WTC11 (cell line): ENCODE measurements at regions not wholly inside any gene's neighbourhood (a gene's known extent, or its start where the extent isn't known, plus 50 kb on each side); places are given as distances from the start of the nearest gene placed in this dataset.

Experiments
- ATAC-seq: fragments of 200-7000 bp; cut with Tn5 transposase; 2 replicates; pipeline ENCODE4 v1.10.0; 2021; ENCODE audit warnings: mild to moderate bottlenecking, moderate library complexity
- CTCF ChIA-PET: fragments of 300-600 bp; sonication (Branson Sonifier 250); formaldehyde crosslinking; loops from one replicate; lab custom pipeline; 2021; ENCODE audit warnings: antibody characterized with exemption; lab: Charles Lee
- POLR2A ChIA-PET: fragments of 350-600 bp; sonication (Branson Sonifier 250); formaldehyde crosslinking; loops from one replicate; lab custom pipeline; 2021; ENCODE audit warnings: antibody characterized with exemption; lab: Charles Lee
- DNase-seq: peaks from one replicate; pipeline ENCODE4 v3.0.0; 2021; ENCODE audit warnings: low spot score
- H3K27ac Mint-ChIP-seq: 2 replicates; pipeline ENCODE4 v1.8.0; 2021; ENCODE audit warnings: mixed read lengths
- H3K27me3 Mint-ChIP-seq: 2 replicates; pipeline ENCODE4 v1.8.0; 2021; ENCODE audit warnings: low read depth, mild to moderate bottlenecking, moderate library complexity, mixed read lengths
- H3K36me3 Mint-ChIP-seq: 2 replicates; pipeline ENCODE4 v1.8.0; 2021; ENCODE audit warnings: mixed read lengths
- H3K4me1 Mint-ChIP-seq: 2 replicates; pipeline ENCODE4 v1.8.0; 2022; ENCODE audit warnings: mixed read lengths
- H3K4me3 Mint-ChIP-seq: 2 replicates; pipeline ENCODE4 v1.8.0; 2021; ENCODE audit warnings: mild to moderate bottlenecking, moderate library complexity, mixed read lengths
- H3K9me3 Mint-ChIP-seq: 2 replicates; pipeline ENCODE4 v1.8.0; 2021; ENCODE audit warnings: mixed read lengths
- ATF1 ChIP-seq: sonication (generic); formaldehyde crosslinking; IDR thresholded peaks from 2 replicates; pipeline ENCODE4 v1.8.1; 2023; ENCODE audit warnings: mild to moderate bottlenecking, moderate library complexity, missing genetic modification reagents
- CREM ChIP-seq: sonication (generic); formaldehyde crosslinking; IDR thresholded peaks from 2 replicates; pipeline ENCODE4 v1.8.1; 2022; ENCODE audit warnings: mild to moderate bottlenecking, missing genetic modification reagents, moderate library complexity
- EMX1 ChIP-seq: fragments of 250-450 bp; sonication (Bioruptor Pico); IDR thresholded peaks from 2 replicates; pipeline ENCODE4 v1.8.0; 2021; ENCODE audit warnings: mild to moderate bottlenecking
- MXD4 ChIP-seq: fragments of 250-450 bp; sonication (Bioruptor Pico); IDR thresholded peaks from 2 replicates; pipeline ENCODE4 v1.8.0; 2021; ENCODE audit warnings: mild to moderate bottlenecking, moderate library complexity, borderline replicate concordance
- NFYB ChIP-seq: sonication (generic); formaldehyde crosslinking; conservative IDR thresholded peaks from 2 replicates; pipeline ENCODE4 v1.8.0; 2022; ENCODE audit warnings: low read depth, missing genetic modification reagents
- NR2C2 ChIP-seq: sonication (generic); formaldehyde crosslinking; IDR thresholded peaks from 2 replicates; pipeline ENCODE4 v1.8.0; 2022; ENCODE audit warnings: mild to moderate bottlenecking, missing genetic modification reagents
- RORB ChIP-seq: fragments of 250-450 bp; sonication (Bioruptor Pico); IDR thresholded peaks from 2 replicates; pipeline ENCODE4 v1.9.0; 2021; ENCODE audit warnings: mild to moderate bottlenecking
- SP1 ChIP-seq: sonication (generic); formaldehyde crosslinking; conservative IDR thresholded peaks from 2 replicates; pipeline ENCODE4 v1.8.1; 2022; ENCODE audit warnings: missing genetic modification reagents
- ZNF263 ChIP-seq: sonication (generic); formaldehyde crosslinking; IDR thresholded peaks from 2 replicates; pipeline ENCODE4 v1.8.1; 2022; ENCODE audit warnings: low read depth, mild to moderate bottlenecking, moderate library complexity, missing genetic modification reagents
- ZNF416 ChIP-seq: fragments of 250-450 bp; sonication (Bioruptor Pico); IDR thresholded peaks from 2 replicates; pipeline ENCODE4 v1.9.0; 2021; ENCODE audit warnings: mild to moderate bottlenecking, inconsistent platforms
- TF ChIP-seq, protein P1 (sequence below): sonication (generic); formaldehyde crosslinking; conservative IDR thresholded peaks from 2 replicates; pipeline ENCODE4 v1.8.1; 2023; ENCODE audit warnings: mild to moderate bottlenecking, low read depth, missing genetic modification reagents, moderate library complexity
- TF ChIP-seq, protein P2 (sequence below): sonication (generic); formaldehyde crosslinking; IDR thresholded peaks from 2 replicates; pipeline ENCODE4 v1.8.0; 2022; ENCODE audit warnings: mild to moderate bottlenecking, missing genetic modification reagents
- TF ChIP-seq, protein P3 (sequence below): fragments of 250-450 bp; sonication (Bioruptor Pico); IDR thresholded peaks from 2 replicates; pipeline ENCODE4 v1.9.0; 2021; ENCODE audit warnings: mild to moderate bottlenecking
- TF ChIP-seq, protein P4 (sequence below): sonication (generic); formaldehyde crosslinking; IDR thresholded peaks from 2 replicates; pipeline ENCODE4 v1.8.1; 2022; ENCODE audit warnings: low read depth, mild to moderate bottlenecking, moderate library complexity, missing genetic modification reagents, borderline replicate concordance

DNA sequence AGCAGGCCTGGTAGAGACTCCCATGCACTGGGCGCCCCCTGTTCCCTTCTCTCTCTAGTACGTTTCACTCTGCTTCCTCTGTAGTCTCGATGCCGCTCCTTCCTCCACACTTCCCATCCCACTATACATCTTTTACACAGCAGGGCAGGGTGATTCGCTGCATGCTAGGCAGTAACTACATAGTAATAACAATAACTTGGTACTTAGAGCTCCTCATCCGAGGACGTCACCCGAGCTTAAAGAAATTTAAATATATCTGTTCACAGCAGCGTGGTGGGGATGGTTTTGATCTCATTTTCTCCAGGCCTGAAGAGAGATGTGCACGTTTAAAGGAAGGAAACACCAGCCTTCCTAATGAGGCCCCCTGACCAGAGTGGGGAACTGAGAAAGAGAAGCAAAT is 276.9 kb downstream of the SKAP2 start:
- Mint-ChIP-seq H3K27me3 (no peaks in the 10 kb centered on the region; the same call in 1 of the 2 replicates), H3K36me3 (no peaks in the 10 kb centered on the region), H3K4me1 (peaks cover 21% of the 10 kb centered on the region), H3K9me3 (no peaks in the 10 kb centered on the region), H3K27ac (no peak overlapping the region), H3K4me3 (no peak overlapping the region)
- DNase-seq (no peak), ATAC-seq (peak; percentile 46)
- TF ChIP-seq ZNF416 (CRISPR knock-in tag), result no peak
- TF ChIP-seq MXD4 (CRISPR knock-in tag), result no peak
- TF ChIP-seq EMX1 (CRISPR knock-in tag), result no peak
- TF ChIP-seq, protein P1, sequence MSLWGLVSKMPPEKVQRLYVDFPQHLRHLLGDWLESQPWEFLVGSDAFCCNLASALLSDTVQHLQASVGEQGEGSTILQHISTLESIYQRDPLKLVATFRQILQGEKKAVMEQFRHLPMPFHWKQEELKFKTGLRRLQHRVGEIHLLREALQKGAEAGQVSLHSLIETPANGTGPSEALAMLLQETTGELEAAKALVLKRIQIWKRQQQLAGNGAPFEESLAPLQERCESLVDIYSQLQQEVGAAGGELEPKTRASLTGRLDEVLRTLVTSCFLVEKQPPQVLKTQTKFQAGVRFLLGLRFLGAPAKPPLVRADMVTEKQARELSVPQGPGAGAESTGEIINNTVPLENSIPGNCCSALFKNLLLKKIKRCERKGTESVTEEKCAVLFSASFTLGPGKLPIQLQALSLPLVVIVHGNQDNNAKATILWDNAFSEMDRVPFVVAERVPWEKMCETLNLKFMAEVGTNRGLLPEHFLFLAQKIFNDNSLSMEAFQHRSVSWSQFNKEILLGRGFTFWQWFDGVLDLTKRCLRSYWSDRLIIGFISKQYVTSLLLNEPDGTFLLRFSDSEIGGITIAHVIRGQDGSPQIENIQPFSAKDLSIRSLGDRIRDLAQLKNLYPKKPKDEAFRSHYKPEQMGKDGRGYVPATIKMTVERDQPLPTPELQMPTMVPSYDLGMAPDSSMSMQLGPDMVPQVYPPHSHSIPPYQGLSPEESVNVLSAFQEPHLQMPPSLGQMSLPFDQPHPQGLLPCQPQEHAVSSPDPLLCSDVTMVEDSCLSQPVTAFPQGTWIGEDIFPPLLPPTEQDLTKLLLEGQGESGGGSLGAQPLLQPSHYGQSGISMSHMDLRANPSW (CRISPR knock-in tag), result no peak
- ChIA-PET POLR2A (no interaction called here), CTCF (interaction anchor here (1.1 kb wide), 1 partner anchor 218 kb away, joined by 3 read pairs; no protein-coding TSS in a partner anchor)

DNA sequence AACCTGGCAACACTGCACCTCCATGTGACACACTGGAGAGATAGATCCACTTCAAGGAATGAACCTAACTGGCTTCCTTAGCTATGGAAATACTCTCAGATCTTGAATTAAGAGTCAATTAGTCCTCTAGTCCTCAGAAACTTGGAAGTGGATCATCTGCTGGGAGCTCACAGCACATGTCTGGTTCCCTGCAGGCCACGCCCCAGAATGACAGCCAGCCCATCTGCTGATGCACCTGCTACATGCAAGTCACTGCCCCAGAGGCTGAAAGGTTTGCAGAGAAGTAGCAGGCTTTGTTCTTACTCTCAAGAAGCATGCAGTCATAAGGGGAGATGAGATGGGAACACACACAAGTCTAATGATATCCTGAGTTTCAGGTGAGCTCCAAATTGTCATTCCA is 275.9 kb downstream of the SKAP2 start:
- Mint-ChIP-seq H3K36me3 (no peaks in the 10 kb centered on the region), H3K9me3 (no peaks in the 10 kb centered on the region), H3K27me3 (no peaks in the 10 kb centered on the region; the same call in 1 of the 2 replicates), H3K27ac (no peak overlapping the region), H3K4me3 (no peak overlapping the region), H3K4me1 (peaks cover 21% of the 10 kb centered on the region)
- DNase-seq, result no peak
- ChIA-PET CTCF (interaction anchor here (1.0 to 1.2 kb wide), 3 partner anchors 15 to 219 kb away, joined by 3 read pairs; no protein-coding TSS in a partner anchor), POLR2A (no interaction called here)
- TF ChIP-seq NR2C2 (CRISPR knock-in tag) (no peak), RORB (CRISPR knock-in tag) (no peak), SP1 (no peak), NFYB (no peak), CREM (CRISPR knock-in tag) (no peak), ZNF263 (no peak)
- TF ChIP-seq, protein P2, sequence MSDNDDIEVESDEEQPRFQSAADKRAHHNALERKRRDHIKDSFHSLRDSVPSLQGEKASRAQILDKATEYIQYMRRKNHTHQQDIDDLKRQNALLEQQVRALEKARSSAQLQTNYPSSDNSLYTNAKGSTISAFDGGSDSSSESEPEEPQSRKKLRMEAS (CRISPR knock-in tag), result no peak
- TF ChIP-seq, protein P3, sequence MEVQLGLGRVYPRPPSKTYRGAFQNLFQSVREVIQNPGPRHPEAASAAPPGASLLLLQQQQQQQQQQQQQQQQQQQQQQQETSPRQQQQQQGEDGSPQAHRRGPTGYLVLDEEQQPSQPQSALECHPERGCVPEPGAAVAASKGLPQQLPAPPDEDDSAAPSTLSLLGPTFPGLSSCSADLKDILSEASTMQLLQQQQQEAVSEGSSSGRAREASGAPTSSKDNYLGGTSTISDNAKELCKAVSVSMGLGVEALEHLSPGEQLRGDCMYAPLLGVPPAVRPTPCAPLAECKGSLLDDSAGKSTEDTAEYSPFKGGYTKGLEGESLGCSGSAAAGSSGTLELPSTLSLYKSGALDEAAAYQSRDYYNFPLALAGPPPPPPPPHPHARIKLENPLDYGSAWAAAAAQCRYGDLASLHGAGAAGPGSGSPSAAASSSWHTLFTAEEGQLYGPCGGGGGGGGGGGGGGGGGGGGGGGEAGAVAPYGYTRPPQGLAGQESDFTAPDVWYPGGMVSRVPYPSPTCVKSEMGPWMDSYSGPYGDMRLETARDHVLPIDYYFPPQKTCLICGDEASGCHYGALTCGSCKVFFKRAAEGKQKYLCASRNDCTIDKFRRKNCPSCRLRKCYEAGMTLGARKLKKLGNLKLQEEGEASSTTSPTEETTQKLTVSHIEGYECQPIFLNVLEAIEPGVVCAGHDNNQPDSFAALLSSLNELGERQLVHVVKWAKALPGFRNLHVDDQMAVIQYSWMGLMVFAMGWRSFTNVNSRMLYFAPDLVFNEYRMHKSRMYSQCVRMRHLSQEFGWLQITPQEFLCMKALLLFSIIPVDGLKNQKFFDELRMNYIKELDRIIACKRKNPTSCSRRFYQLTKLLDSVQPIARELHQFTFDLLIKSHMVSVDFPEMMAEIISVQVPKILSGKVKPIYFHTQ (CRISPR knock-in tag), result no peak
- ATAC-seq, result no peak

DNA sequence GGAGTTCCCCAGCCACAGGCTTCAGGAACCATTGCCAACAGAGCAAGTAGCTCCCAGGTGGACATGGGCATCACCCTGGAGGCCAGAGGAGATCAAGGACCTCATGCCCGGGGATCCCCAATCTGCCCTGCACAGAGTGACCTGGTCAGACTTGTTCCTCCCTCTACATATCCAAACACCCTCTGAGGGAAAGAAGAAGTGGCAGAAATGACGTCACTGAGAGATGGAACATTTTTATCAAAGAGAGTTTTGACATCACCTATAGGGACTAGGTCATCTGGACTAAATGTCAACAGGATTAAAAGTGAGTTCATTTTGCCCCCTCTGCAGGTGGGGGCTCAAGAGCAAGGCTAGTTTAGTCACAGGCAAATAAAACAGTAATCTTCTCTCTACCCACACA is 273.7 kb downstream of the SKAP2 start:
- no peaks in the 10 kb centered on the region for H3K36me3 Mint-ChIP-seq
- DNase-seq (no peak), ATAC-seq (no peak)
- H3K27ac Mint-ChIP-seq, result no peak overlapping the region
- H3K4me3 Mint-ChIP-seq, result no peak overlapping the region
- no peaks in the 10 kb centered on the region for H3K9me3 Mint-ChIP-seq
- H3K27me3 Mint-ChIP-seq, result no peaks in the 10 kb centered on the region; the same call in none of the 2 replicates
- H3K4me1 Mint-ChIP-seq, result peaks cover 16% of the 10 kb centered on the region
- TF ChIP-seq, protein P4, sequence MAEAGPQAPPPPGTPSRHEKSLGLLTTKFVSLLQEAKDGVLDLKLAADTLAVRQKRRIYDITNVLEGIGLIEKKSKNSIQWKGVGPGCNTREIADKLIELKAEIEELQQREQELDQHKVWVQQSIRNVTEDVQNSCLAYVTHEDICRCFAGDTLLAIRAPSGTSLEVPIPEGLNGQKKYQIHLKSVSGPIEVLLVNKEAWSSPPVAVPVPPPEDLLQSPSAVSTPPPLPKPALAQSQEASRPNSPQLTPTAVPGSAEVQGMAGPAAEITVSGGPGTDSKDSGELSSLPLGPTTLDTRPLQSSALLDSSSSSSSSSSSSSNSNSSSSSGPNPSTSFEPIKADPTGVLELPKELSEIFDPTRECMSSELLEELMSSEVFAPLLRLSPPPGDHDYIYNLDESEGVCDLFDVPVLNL (CRISPR knock-in tag), result no peak
- TF ChIP-seq ATF1 (CRISPR knock-in tag), result no peak
- CTCF ChIA-PET, result no interaction called here
- POLR2A ChIA-PET, result no interaction called here
